GM21381 (cell line): ENCODE measurements at regions not wholly inside any gene's neighbourhood (a gene's known extent, or its start where the extent isn't known, plus 50 kb on each side); places are given as distances from the start of the nearest gene placed in this dataset.
"Not testable (repeated sequence)": the region's sequence is repeated elsewhere in the genome, so short reads cannot be mapped to it uniquely, and the experiment has no call there.

Experiments used
- ATAC-seq: cut with Tn5 transposase; IDR thresholded peaks from one replicate; pipeline ENCODE4 v1.9.1; 2021; ENCODE audit warnings: mild to moderate bottlenecking, moderate library complexity; ENCODE audit not compliant: unreplicated experiment

GRCh38 chr5:159680095-159680494 is 236.2 kb upstream of the ADRA1B start:
- ATAC-seq, result no peak

GRCh38 chr5:159681661-159682060 is 234.6 kb upstream of the ADRA1B start:
- ATAC-seq, result no peak

GRCh38 chr5:159682623-159683022 is 233.7 kb upstream of the ADRA1B start:
- ATAC-seq, result no peak

- ATAC-seq, result not testable (repeated sequence)
These were observed 228.4 kb upstream of the ADRA1B start for GRCh38 chr5:159687892-159688291.

- ATAC-seq, result no peak
These were observed 220.5 kb upstream of the ADRA1B start for GRCh38 chr5:159695741-159696294.

GRCh38 chr5:159697530-159697929 is 218.8 kb upstream of the ADRA1B start:
- ATAC-seq, result no peak

- ATAC-seq, result no peak
These were observed 218.0 kb upstream of the ADRA1B start for GRCh38 chr5:159698322-159698721.

- no peak for ATAC-seq
These were observed 216.3 kb upstream of the ADRA1B start for GRCh38 chr5:159700016-159700415.

GRCh38 chr5:159702301-159702700 is 214.0 kb upstream of the ADRA1B start:
- no peak for ATAC-seq

- ATAC-seq, result no peak
These were observed 213.5 kb upstream of the ADRA1B start for GRCh38 chr5:159702826-159703225.

GRCh38 chr5:159704160-159704559 is 212.1 kb upstream of the ADRA1B start:
- ATAC-seq, result no peak

- ATAC-seq, result no peak
These were observed 210.3 kb upstream of the ADRA1B start for GRCh38 chr5:159705948-159706347.

- ATAC-seq, result no peak
These were observed 208.2 kb upstream of the ADRA1B start for GRCh38 chr5:159708090-159708489.

GRCh38 chr5:159712672-159713071 is 203.6 kb upstream of the ADRA1B start:
- no peak for ATAC-seq

GRCh38 chr5:159713254-159713653 is 203.0 kb upstream of the ADRA1B start:
- no peak for ATAC-seq

GRCh38 chr5:159713773-159714172 is 202.5 kb upstream of the ADRA1B start:
- no peak for ATAC-seq

GRCh38 chr5:159725475-159725874 is 190.8 kb upstream of the ADRA1B start:
- ATAC-seq, result no peak

- ATAC-seq, result no peak
These were observed 189.1 kb upstream of the ADRA1B start for GRCh38 chr5:159727167-159727566.

GRCh38 chr5:159730285-159730684 is 186.0 kb upstream of the ADRA1B start:
- no peak for ATAC-seq

- ATAC-seq, result no peak
These were observed 184.1 kb upstream of the ADRA1B start for GRCh38 chr5:159732220-159732619.

GRCh38 chr5:159734366-159734765 is 181.9 kb upstream of the ADRA1B start:
- ATAC-seq, result no peak

- no peak for ATAC-seq
These were observed 181.2 kb upstream of the ADRA1B start for GRCh38 chr5:159735036-159735435.
